HUES48 (cell line): ENCODE measurements at regions not wholly inside any gene's neighbourhood (a gene's known extent, or its start where the extent isn't known, plus 50 kb on each side); places are given as distances from the start of the nearest gene placed in this dataset.

Experiments
- H3K27ac ChIP-seq: one replicate; pipeline ENCODE4 v1.7.0; 2013; ENCODE audit warnings: low read depth, low read length, inconsistent platforms
- H3K27me3 ChIP-seq: 2 replicates; pipeline ENCODE4 v1.6.1; 2013; ENCODE audit warnings: mild to moderate bottlenecking, low read length; ENCODE audit not compliant: control insufficient read depth, insufficient read depth
- H3K36me3 ChIP-seq: 2 replicates; pipeline ENCODE4 v1.6.1; 2013; ENCODE audit warnings: low read length; ENCODE audit not compliant: control insufficient read depth, insufficient read depth
- H3K4me1 ChIP-seq: 2 replicates; pipeline ENCODE4 v1.6.1; 2013; ENCODE audit warnings: mild to moderate bottlenecking, low read length; ENCODE audit not compliant: control insufficient read depth, insufficient read depth
- H3K4me3 ChIP-seq: 2 replicates; pipeline ENCODE4 v1.5.1; 2013; ENCODE audit warnings: mild to moderate bottlenecking, low read depth, low read length
- H3K9ac ChIP-seq: 2 replicates; pipeline ENCODE4 v1.6.1; 2013; ENCODE audit warnings: mild to moderate bottlenecking, low read depth, low read length, moderate library complexity
- H3K9me3 ChIP-seq: 2 replicates; pipeline ENCODE4 v1.6.1; 2013; ENCODE audit warnings: low read length; ENCODE audit not compliant: control insufficient read depth, insufficient read depth

DNA sequence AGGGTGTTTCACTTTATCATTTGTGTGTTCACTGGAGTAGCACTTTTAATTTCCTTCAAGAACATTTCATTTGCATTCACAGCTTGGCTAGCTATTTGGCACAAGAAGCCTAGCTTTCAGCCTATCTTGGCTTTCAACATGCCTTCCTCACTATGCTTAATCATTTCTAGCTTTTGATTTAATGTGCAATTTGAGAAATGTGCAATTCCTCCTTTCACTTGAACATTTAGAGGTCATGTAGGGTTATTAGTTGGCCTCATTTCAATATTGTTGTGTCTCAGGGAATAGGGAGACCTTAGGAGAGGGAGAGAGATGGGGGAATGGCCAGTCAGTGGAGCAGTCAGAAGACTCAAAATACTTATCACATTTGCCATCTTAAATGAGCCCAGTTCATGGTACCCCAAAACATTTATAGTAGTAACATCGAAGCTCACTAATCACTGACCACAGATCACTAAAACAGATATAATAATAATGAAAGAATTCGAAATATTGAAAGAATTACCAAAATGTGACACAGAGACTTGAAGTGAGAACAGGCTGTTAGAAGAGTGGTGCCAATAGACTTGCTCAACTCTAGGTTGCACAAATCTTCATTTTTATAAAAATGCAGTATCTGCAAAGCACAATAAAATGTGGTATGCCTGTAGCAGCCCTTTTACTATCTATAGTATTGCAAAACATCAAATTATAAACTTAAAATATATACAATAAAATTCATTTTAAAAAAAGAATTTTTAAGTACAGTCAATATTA is 561.2 kb downstream of the METTL4 start:
- Histone ChIP-seq H3K9ac (no peak overlapping the region), H3K27ac (no peak overlapping the region), H3K36me3 (no peaks in the 10 kb centered on the region), H3K9me3 (no peaks in the 10 kb centered on the region), H3K27me3 (no peaks in the 10 kb centered on the region), H3K4me3 (no peak overlapping the region), H3K4me1 (no peaks in the 10 kb centered on the region)

DNA sequence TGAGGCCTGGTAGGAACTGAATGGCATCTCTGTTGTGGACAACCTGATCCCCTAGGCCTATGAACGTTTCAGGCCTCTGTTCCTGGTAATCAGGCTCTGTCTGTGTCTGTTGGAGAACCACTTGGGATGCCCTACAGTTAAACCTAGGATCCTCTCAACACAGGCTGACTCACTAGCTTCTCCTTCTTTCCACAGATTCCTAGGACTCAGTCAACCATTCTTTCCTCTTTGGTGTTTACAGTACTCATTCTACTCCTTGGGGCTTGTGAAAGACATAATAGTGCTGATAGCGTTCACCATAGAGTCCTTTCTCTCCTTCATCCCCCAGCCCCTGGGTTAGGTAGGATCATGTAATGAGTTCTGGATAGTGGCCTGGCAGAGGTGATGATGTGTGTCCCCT is 544.3 kb downstream of the METTL4 start:
- Histone ChIP-seq H3K4me3 (no peak overlapping the region), H3K27me3 (no peaks in the 10 kb centered on the region), H3K9ac (no peak overlapping the region), H3K9me3 (no peaks in the 10 kb centered on the region), H3K36me3 (no peaks in the 10 kb centered on the region), H3K4me1 (peaks cover 25% of the 10 kb centered on the region), H3K27ac (no peak overlapping the region)

- H3K9ac ChIP-seq: no peak overlapping the region
- H3K9me3 ChIP-seq: no peaks in the 10 kb centered on the region
- H3K27me3 ChIP-seq: no peaks in the 10 kb centered on the region
- H3K36me3 ChIP-seq: no peaks in the 10 kb centered on the region
- peaks cover 22% of the 10 kb centered on the region for H3K4me1 ChIP-seq
- no peak overlapping the region for H3K27ac ChIP-seq
- no peak overlapping the region for H3K4me3 ChIP-seq
Observed at GRCh38 chr18:2027756-2028155, 543.5 kb downstream of the METTL4 start.

- H3K36me3 ChIP-seq: no peaks in the 10 kb centered on the region
- H3K9me3 ChIP-seq: no peaks in the 10 kb centered on the region
- H3K9ac ChIP-seq: no peak overlapping the region
- peaks cover 10% of the 10 kb centered on the region; the same call in 1 of the 2 replicates for H3K4me1 ChIP-seq
- H3K27ac ChIP-seq: no peak overlapping the region
- H3K27me3 ChIP-seq: no peaks in the 10 kb centered on the region
- H3K4me3 ChIP-seq: no peak overlapping the region
Observed at GRCh38 chr18:2028986-2029385, 542.3 kb downstream of the METTL4 start.

GRCh38 chr18:2030647-2031046 is 540.7 kb downstream of the METTL4 start:
- Histone ChIP-seq H3K36me3 (no peaks in the 10 kb centered on the region), H3K27me3 (no peaks in the 10 kb centered on the region), H3K9me3 (no peaks in the 10 kb centered on the region), H3K27ac (no peak overlapping the region), H3K4me1 (0 out of 2 replicates have a peak, but pooled peaks cover 7% of the 10 kb centered on the region), H3K4me3 (no peak overlapping the region), H3K9ac (no peak overlapping the region)

DNA sequence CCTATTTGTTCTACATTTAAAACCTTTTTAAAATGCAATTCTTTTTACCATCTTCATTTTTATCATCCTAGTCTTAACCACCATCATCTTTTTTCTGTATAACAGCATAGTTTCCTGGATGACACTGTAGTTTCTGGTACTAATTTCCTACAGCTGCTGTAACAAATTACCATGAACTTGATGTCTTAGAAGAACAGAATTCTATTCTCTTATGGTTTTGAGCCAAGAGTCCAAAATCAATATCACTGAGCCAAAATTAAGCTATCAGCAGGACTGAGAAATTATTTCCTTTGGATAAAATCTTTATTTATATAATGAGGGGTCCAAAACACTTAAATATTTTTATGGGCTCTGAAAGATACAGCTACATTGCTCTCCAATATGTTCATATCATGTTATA is 539.3 kb downstream of the METTL4 start:
- no peak overlapping the region for H3K4me3 ChIP-seq
- no peak overlapping the region for H3K27ac ChIP-seq
- H3K27me3 ChIP-seq: no peaks in the 10 kb centered on the region
- no peaks in the 10 kb centered on the region for H3K36me3 ChIP-seq
- H3K9ac ChIP-seq: no peak overlapping the region
- 0 out of 2 replicates have a peak, but pooled peaks cover 7% of the 10 kb centered on the region for H3K4me1 ChIP-seq
- H3K9me3 ChIP-seq: no peaks in the 10 kb centered on the region

- H3K36me3 ChIP-seq: no peaks in the 10 kb centered on the region
- no peak overlapping the region for H3K9ac ChIP-seq
- no peak overlapping the region for H3K4me3 ChIP-seq
- H3K4me1 ChIP-seq: no peaks in the 10 kb centered on the region
- H3K9me3 ChIP-seq: no peaks in the 10 kb centered on the region
- H3K27ac ChIP-seq: no peak overlapping the region
- no peaks in the 10 kb centered on the region for H3K27me3 ChIP-seq
Observed at GRCh38 chr18:2035056-2035455, 536.2 kb downstream of the METTL4 start.

GRCh38 chr18:2036086-2036485 is 535.2 kb downstream of the METTL4 start:
- Histone ChIP-seq H3K4me1 (no peaks in the 10 kb centered on the region), H3K9ac (no peak overlapping the region), H3K27ac (no peak overlapping the region), H3K9me3 (no peaks in the 10 kb centered on the region), H3K27me3 (no peaks in the 10 kb centered on the region), H3K36me3 (no peaks in the 10 kb centered on the region), H3K4me3 (no peak overlapping the region)

GRCh38 chr18:2040279-2040678 is 531.0 kb downstream of the METTL4 start:
- Histone ChIP-seq H3K4me3 (no peak overlapping the region), H3K36me3 (no peaks in the 10 kb centered on the region), H3K9me3 (no peaks in the 10 kb centered on the region), H3K27me3 (no peaks in the 10 kb centered on the region), H3K4me1 (no peaks in the 10 kb centered on the region), H3K27ac (no peak overlapping the region), H3K9ac (no peak overlapping the region)

DNA sequence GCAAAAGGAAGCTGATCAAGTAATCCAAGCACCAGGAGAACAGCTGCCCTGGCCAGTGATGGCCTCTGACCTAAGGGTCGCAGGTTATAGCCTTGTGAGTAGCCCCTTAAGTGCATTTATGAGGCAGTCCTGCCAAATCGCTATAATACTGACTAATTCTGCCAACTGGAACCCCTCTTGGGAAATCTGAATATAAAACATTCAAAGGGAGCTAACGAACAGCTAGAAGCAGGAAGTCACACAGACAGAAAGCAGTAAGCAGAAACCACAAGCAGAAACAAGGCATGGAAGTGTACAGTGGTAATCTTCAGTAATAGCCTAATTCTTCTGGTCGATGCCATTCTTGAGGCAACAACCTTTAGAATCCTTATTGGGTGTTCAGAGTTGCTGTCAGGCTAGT is 521.3 kb downstream of the METTL4 start:
- H3K27ac ChIP-seq: no peak overlapping the region
- H3K4me1 ChIP-seq: no peaks in the 10 kb centered on the region
- no peak overlapping the region for H3K4me3 ChIP-seq
- no peak overlapping the region for H3K9ac ChIP-seq
- H3K27me3 ChIP-seq: no peaks in the 10 kb centered on the region
- H3K36me3 ChIP-seq: no peaks in the 10 kb centered on the region
- H3K9me3 ChIP-seq: no peaks in the 10 kb centered on the region

DNA sequence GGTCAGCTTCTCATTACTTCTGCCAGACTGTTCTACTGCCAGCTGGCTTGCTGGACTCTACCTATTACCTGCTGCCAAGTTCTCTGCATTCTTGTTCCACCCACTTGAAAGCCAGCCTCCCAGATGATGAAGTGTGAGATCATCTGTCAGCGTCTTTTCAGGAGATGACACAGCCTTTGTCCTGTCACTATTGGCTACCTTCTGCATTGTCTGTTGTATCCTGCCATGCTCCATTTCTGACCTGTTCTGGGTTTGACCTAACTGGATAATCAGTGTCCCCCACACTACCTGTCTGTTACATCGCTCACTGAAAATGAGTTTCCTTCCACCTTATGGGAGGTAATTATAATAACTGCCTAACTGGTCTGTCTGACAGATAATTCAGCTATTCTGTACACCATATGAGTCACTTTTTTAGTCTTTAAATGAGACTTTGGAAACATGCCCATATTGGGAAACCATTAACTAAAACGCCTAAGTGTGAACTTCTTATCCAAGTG is 520.6 kb downstream of the METTL4 start:
- Histone ChIP-seq H3K9ac (no peak overlapping the region), H3K27me3 (no peaks in the 10 kb centered on the region), H3K27ac (no peak overlapping the region), H3K9me3 (no peaks in the 10 kb centered on the region), H3K4me3 (no peak overlapping the region), H3K4me1 (no peaks in the 10 kb centered on the region), H3K36me3 (no peaks in the 10 kb centered on the region)
